NCI-H146 (cell line): ENCODE measurements at regions not wholly inside any gene's neighbourhood (a gene's known extent, or its start where the extent isn't known, plus 50 kb on each side); places are given as distances from the start of the nearest gene placed in this dataset.
A peak's percentile ranks its signal among the peaks of the same experiment; 100 is the strongest.
"Not testable (repeated sequence)": the region's sequence is repeated elsewhere in the genome, so short reads cannot be mapped to it uniquely, and the experiment has no call there.

Experiments used
- DNase-seq: peaks from one replicate; lab custom pipeline; 2025; lab: John Stamatoyannopoulos, UW

GRCh38 chr16:29234536-29235275 is 171.8 kb downstream of the NPIPB11 start:
- DNase-seq = not testable (repeated sequence)

- DNase-seq = not testable (repeated sequence)
These were observed 172.7 kb downstream of the NPIPB11 start for GRCh38 chr16:29233705-29234404.

GRCh38 chr16:29232811-29233704 is 173.5 kb downstream of the NPIPB11 start:
- no peak for DNase-seq

DNA sequence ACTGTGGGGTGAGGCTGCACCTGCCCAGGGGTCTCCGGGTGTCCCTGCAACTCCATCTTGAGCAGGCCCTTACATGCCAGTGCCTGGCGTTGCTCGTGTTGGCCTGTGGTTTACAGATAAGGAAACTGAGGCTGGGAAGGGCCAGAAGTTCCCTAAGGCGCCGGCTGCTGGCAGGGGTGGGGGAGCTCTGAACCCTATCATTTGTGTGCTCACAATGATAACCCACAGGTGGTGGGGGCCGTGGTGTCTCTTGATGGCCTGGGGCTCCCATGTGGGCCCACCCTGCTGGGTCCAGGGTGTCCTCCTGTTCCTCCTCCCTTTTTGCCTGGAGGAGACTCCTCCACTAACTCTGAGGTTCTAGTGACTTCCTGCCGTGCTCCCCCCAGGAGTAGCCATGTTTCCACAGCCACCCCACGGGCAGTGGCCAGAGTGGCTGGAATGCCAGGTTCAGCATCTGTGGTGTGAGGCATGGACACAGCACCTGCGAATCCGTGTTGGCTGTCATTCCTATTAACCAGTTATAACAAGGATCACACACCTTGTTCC is 174.3 kb downstream of the NPIPB11 start:
- not testable (repeated sequence) for DNase-seq

GRCh38 chr16:29231244-29231643 is 175.3 kb downstream of the NPIPB11 start:
- no peak for DNase-seq

- DNase-seq = no peak
These were observed 175.8 kb downstream of the NPIPB11 start for GRCh38 chr16:29230671-29231096.

DNA sequence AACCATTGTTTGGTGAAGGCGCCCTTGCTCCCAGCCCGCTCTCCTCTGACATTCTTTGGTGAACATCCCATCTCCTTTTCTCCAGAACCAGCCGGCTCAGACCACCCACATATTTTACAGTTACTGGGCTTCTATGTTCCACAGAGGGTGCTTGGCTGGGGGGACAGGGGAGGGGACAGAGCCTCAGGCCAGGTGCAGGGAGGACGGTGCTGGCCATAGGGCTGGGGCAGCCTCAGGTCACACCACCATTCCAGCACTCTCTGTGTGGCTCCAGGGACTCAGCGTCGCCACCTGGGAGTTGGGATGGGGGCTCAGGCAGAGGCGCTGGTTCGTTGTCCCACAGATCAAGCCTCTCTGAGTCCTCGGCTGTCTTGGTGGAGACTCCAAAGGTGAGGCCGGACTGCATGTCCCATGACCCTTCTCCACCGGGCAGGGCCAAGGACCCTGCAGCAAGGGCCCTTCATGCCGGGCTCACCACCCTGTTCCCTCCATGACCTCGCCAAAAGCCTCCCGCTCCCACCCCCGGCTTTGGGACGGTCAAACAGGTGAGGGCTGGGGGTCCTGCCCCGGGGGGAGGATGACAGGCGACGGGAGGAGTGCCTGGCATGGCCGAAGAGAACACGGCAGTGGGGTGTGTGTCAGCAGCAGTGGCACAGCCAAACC is 176.4 kb downstream of the NPIPB11 start:
- not testable (repeated sequence) for DNase-seq

DNA sequence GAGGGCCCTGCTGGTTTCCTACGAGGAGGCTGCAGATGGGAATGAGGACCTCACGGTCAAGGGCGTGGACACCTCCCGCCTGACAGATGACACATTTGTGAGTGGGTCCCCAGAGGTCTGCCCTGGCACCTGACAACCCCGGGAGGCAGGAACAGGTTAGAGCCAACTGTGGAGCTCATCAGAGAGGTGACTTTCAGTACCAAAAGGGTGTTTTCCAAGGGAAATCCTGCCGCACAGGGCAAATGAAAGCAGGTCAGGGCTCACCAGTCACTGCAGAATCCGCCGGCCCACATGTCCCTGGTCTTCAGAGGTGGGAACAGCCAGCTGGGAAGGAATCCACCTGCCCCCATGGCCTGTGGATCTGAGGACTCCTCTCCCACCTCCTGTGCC is 176.9 kb downstream of the NPIPB11 start:
- DNase-seq = not testable (repeated sequence)

GRCh38 chr16:29228664-29229611 is 177.6 kb downstream of the NPIPB11 start:
- DNase-seq = not testable (repeated sequence)

GRCh38 chr16:29227751-29228663 is 178.5 kb downstream of the NPIPB11 start:
- peak; percentile 37 for DNase-seq

GRCh38 chr16:29226782-29227181 is 179.7 kb downstream of the NPIPB11 start:
- no peak for DNase-seq

GRCh38 chr16:29224675-29225074 is 181.8 kb downstream of the NPIPB11 start:
- DNase-seq = not testable (repeated sequence)

DNA sequence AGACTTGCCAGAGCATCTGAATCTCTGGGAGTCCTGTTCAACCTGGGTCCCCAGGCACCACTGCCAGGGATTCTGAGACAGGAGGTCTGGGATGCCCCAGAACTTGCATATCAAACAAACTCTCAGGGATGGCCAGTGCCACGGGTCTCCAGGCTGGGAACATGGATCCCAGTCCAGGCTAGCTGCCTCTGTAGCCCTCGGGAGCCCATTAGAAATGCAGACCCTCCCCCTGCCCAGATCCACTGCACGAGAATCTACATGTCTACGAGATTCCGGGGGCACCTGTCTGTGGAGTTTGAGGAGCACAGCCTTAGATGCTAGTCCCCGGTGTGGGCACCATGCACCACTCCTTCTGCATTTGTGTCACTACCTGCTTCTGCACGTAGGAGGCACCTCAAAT is 183.9 kb downstream of the NPIPB11 start:
- DNase-seq = not testable (repeated sequence)

DNA sequence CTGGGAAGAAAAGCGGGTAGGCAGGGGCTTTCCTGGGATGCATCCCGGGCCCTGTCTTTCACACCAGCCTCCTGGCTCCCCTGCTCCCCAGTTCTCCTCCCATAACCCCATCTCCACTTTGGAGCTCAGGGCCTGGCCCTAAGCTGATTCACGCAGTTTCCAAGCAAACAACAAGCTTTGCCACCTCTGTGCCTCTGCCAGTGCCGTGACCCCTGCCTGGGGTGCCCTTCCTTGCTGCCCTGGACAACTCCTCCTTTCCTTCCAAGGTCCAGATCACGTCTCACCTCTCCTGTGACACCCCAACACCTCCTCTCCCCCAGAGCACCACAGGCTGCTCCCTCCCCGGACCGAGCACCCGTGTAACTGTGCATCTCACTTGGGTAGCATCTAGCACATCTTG is 184.5 kb downstream of the NPIPB11 start:
- DNase-seq = not testable (repeated sequence)

DNA sequence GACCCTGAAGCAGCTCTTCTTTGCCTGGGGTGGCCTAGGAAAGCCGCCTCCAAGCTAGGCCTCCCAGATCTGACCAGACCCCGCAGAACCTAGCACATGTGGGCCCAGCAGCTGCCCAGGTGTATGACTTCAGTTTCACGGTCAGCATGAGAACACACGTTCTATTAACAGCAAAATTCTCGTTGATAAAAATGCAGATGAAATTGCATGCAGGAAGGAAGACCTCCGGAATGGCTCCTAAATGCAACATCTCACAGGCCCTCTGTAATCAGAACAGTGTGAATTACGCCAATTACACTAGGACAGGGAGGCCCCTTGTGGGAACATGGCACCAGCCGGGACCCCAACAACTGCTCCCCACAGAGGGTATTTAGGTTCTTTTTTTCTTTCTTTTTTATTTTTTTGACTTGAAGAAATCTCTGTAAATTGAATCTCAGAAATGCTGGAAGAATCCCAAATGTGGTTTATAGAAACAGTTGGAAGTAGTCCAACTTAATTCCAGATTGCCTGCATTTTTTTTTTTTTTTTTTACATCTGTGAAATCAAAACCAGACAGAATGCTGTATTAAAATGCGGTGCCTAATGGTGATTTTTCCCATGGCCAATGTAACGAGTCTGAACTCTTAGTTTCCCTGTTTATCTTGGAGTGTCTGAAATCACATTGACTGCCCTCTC is 185.1 kb downstream of the NPIPB11 start:
- not testable (repeated sequence) for DNase-seq

DNA sequence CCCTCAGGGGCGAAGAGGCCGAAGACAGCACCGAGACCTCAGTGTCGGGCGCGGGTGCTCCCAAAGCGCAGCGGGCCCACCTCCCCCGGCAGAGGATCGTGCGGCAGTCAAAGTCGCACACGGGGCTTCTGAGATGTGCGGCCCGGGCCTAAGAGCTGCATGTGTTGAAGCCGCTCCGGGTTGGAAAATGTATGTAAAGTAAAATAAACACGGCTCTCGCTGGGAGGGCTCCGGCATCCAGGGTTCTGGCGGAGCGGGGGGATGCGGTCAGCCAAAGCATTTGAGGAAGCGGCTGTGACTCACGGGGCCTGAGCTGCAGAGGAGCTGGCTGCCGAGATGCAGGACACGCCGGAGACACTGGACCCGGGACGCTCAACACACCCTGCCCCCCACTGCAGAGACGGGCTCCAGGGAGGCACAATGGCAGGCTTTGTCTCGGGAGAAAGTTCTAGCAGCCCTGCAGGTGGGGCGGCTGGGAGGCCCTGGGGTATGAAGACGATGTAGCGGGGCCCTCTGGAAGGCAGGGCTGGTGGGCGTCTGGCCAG is 185.8 kb downstream of the NPIPB11 start:
- DNase-seq = not testable (repeated sequence)

GRCh38 chr16:29219966-29220646 is 186.4 kb downstream of the NPIPB11 start:
- not testable (repeated sequence) for DNase-seq

GRCh38 chr16:29219562-29219961 is 186.9 kb downstream of the NPIPB11 start:
- not testable (repeated sequence) for DNase-seq
